Keratinocyte (primary cell): ENCODE measurements at regions not wholly inside any gene's neighbourhood (a gene's known extent, or its start where the extent isn't known, plus 50 kb on each side); places are given as distances from the start of the nearest gene placed in this dataset.

Experiments used
- DNase-seq: peaks from one replicate; pipeline ENCODE4 v3.0.0-alpha.2; 2011; ENCODE audit warnings: low read depth, missing footprints, low spot score
- FAIRE-seq: peaks from 2 replicates; lab custom pipeline; 2011; peaks lifted over from hg19 to GRCh38; lab: Jason Lieb, UNC
- H2AFZ ChIP-seq: 2 replicates; pipeline ENCODE4 v1.6.0; 2012; ENCODE audit warnings: low read length, control low read depth, inconsistent platforms; ENCODE audit not compliant: control insufficient read depth
- H3K27ac ChIP-seq: 2 replicates; pipeline ENCODE4 v1.5.1; 2011; ENCODE audit warnings: low read length; ENCODE audit not compliant: control insufficient read depth, insufficient read depth
- H3K27me3 ChIP-seq: 3 replicates; pipeline ENCODE4 v1.6.0; 2011; ENCODE audit warnings: low read length; ENCODE audit not compliant: control insufficient read depth, insufficient read depth; ENCODE audit errors: extremely low read depth
- H3K36me3 ChIP-seq, 2 experiments: 2 replicates in 1 of 2; 3 replicates in 1 of 2; pipeline ENCODE4 v1.5.1; 2011; ENCODE audit warnings: low read length in 2 of 2, mild to moderate bottlenecking in 1 of 2; ENCODE audit not compliant: control insufficient read depth in 2 of 2, insufficient read depth in 2 of 2; ENCODE audit errors: extremely low read depth in 1 of 2
- H3K4me1 ChIP-seq: 3 replicates; pipeline ENCODE4 v1.5.1; 2011; ENCODE audit warnings: low read length; ENCODE audit not compliant: control insufficient read depth, insufficient read depth; ENCODE audit errors: extremely low read depth
- H3K4me2 ChIP-seq: 3 replicates; pipeline ENCODE4 v1.6.0; 2011; ENCODE audit warnings: low read depth, low read length; ENCODE audit not compliant: control insufficient read depth, insufficient read depth; ENCODE audit errors: extremely low read depth
- H3K4me3 ChIP-seq, 3 experiments: fragments of 200-600 bp in 1 of 3; sonication (generic) in 1 of 3; 2 replicates in 2 of 3; 3 replicates in 1 of 3; pipeline ENCODE4 v1.5.1; 2011 to 2016; ENCODE audit warnings: low read length in 3 of 3, mild to moderate bottlenecking in 3 of 3, control low read depth in 2 of 3, inconsistent platforms in 1 of 3, low read depth in 1 of 3, mixed read lengths in 1 of 3, mixed run types in 1 of 3, moderate library complexity in 1 of 3; ENCODE audit not compliant: control insufficient read depth in 2 of 3, insufficient read depth in 2 of 3; ENCODE audit errors: extremely low read depth in 1 of 3
- H3K79me2 ChIP-seq: 2 replicates; pipeline ENCODE4 v1.6.0; 2012; ENCODE audit warnings: low read length; ENCODE audit not compliant: control insufficient read depth, insufficient read depth
- H3K9ac ChIP-seq: 3 replicates; pipeline ENCODE4 v1.6.0; 2011; ENCODE audit warnings: low read length; ENCODE audit not compliant: control insufficient read depth, insufficient read depth; ENCODE audit errors: extremely low read depth
- H3K9me1 ChIP-seq: 3 replicates; pipeline ENCODE4 v1.6.0; 2011; ENCODE audit warnings: low read length; ENCODE audit not compliant: control insufficient read depth, insufficient read depth; ENCODE audit errors: extremely low read depth
- H3K9me3 ChIP-seq: 2 replicates; pipeline ENCODE4 v1.5.1; 2012; ENCODE audit warnings: low read depth, low read length; ENCODE audit not compliant: control insufficient read depth
- H4K20me1 ChIP-seq: 3 replicates; pipeline ENCODE4 v1.6.0; 2011; ENCODE audit warnings: low read length; ENCODE audit not compliant: control insufficient read depth, insufficient read depth; ENCODE audit errors: extremely low read depth
- EZH2 ChIP-seq: IDR thresholded peaks from one replicate; pipeline ENCODE4 v1.6.1; 2012; ENCODE audit warnings: inconsistent platforms, mild to moderate bottlenecking, low read length, moderate library complexity
- dilution Hi-C: fragments of 300-500 bp; cut with MboI; formaldehyde crosslinking; loops from one replicate; pipeline ENCODE4 v1.7.0; 2020; ENCODE audit warnings: low sequenced_read_pairs; ENCODE audit not compliant: extremely low pct_ligation_motif_present
- TF ChIP-seq, protein P1 (sequence below), 3 experiments: IDR thresholded peaks in 1 of 3; conservative IDR thresholded peaks in 1 of 3; optimal IDR thresholded peaks in 1 of 3; 2 replicates in 2 of 3; 3 replicates in 1 of 3; pipeline versions ENCODE3 to v1.5.1; 2011; ENCODE audit warnings: low read length in 3 of 3, mild to moderate bottlenecking in 3 of 3, moderate library complexity in 2 of 3, control low read depth in 1 of 3, inconsistent platforms in 1 of 3; ENCODE audit not compliant: insufficient read depth in 2 of 3; ENCODE audit errors: extremely low read depth in 1 of 3

DNA sequence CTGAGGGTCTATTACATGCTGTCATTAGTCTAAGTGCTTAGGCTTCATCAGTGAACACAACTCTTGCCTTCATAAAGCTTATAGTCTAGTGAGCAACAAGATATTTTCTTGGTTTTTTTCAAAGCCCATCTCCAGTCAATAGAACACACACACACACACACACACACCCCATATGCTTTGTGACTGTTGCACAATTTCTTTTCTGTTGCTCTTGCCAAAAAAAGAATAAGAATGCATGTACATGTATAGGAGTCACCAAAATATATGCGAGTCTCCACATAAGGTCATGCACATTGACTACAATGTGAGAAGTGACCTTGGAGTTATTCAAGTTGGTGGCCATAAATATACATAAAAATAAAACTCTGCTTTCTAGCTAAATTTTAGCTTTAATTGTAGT is 351.5 kb upstream of the TLE4 start:
- Histone ChIP-seq H3K27ac (no peak overlapping the region), H3K4me1 (peaks cover 16% of the 10 kb centered on the region), H2AFZ (no peak overlapping the region), H3K79me2 (no peaks in the 10 kb centered on the region), H3K27me3 (no peaks in the 10 kb centered on the region), H3K4me2 (no peak overlapping the region), H3K9ac (no peak overlapping the region), H3K9me1 (no peaks in the 10 kb centered on the region), H4K20me1 (no peaks in the 10 kb centered on the region), H3K4me3 (no peak overlapping the region), H3K36me3 (no peaks in the 10 kb centered on the region), H3K9me3 (no peaks in the 10 kb centered on the region)
- FAIRE-seq, result no peak
- no peak for DNase-seq
- dilution Hi-C loops, result no loop called here
- no peak for TF ChIP-seq EZH2
- TF ChIP-seq, protein P1, sequence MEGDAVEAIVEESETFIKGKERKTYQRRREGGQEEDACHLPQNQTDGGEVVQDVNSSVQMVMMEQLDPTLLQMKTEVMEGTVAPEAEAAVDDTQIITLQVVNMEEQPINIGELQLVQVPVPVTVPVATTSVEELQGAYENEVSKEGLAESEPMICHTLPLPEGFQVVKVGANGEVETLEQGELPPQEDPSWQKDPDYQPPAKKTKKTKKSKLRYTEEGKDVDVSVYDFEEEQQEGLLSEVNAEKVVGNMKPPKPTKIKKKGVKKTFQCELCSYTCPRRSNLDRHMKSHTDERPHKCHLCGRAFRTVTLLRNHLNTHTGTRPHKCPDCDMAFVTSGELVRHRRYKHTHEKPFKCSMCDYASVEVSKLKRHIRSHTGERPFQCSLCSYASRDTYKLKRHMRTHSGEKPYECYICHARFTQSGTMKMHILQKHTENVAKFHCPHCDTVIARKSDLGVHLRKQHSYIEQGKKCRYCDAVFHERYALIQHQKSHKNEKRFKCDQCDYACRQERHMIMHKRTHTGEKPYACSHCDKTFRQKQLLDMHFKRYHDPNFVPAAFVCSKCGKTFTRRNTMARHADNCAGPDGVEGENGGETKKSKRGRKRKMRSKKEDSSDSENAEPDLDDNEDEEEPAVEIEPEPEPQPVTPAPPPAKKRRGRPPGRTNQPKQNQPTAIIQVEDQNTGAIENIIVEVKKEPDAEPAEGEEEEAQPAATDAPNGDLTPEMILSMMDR (optimal IDR thresholded peaks at IDR 0.05 in 1 of 3, IDR thresholded peaks at IDR 0.05 in 1 of 3, conservative IDR thresholded peaks at IDR 0.05 in 1 of 3; ENCODE audit: extremely low read depth in 1 of 3, insufficient read depth in 2 of 3, low read length in 3 of 3), result no peak

DNA sequence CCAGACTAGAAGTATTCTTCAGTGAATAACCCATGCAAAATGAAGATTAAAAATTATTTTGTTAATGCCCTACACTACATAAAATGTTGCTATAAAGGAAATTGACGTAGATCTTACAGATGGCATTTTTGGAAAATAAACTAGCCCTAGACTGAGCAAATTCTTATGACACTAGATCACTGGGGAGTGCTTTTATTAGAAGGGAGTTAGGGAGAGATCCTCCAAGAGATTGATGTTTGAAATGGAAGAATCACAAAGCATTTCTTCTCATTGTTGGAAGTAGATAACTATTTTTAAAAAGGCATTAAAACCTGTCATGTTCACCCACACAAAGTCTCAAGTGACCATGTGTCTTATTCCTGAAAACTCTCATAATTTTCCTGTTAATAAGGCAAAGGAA is 351.1 kb upstream of the TLE4 start:
- no peaks in the 10 kb centered on the region for H3K9me1 ChIP-seq
- peaks cover 16% of the 10 kb centered on the region for H3K4me1 ChIP-seq
- H2AFZ ChIP-seq, result no peak overlapping the region
- no peaks in the 10 kb centered on the region for H3K27me3 ChIP-seq
- no peak overlapping the region for H3K9ac ChIP-seq
- H3K4me2 ChIP-seq, result no peak overlapping the region
- no peaks in the 10 kb centered on the region for H3K9me3 ChIP-seq
- H3K36me3 ChIP-seq, result no peaks in the 10 kb centered on the region
- dilution Hi-C loops, result no loop called here
- TF ChIP-seq, protein P1 (optimal IDR thresholded peaks at IDR 0.05 in 1 of 3, IDR thresholded peaks at IDR 0.05 in 1 of 3, conservative IDR thresholded peaks at IDR 0.05 in 1 of 3; ENCODE audit: extremely low read depth in 1 of 3, insufficient read depth in 2 of 3, low read length in 3 of 3), result no peak
- TF ChIP-seq EZH2, result no peak
- no peak for FAIRE-seq
- no peak overlapping the region for H3K27ac ChIP-seq
- H3K79me2 ChIP-seq, result no peaks in the 10 kb centered on the region
- no peak overlapping the region for H3K4me3 ChIP-seq
- DNase-seq, result no peak
- no peaks in the 10 kb centered on the region for H4K20me1 ChIP-seq
